ENCODE measurements at regions not wholly inside any gene's neighbourhood (a gene's known extent, or its start where the extent isn't known, plus 50 kb on each side); places are given as distances from the start of the nearest gene placed in this dataset.

DNA sequence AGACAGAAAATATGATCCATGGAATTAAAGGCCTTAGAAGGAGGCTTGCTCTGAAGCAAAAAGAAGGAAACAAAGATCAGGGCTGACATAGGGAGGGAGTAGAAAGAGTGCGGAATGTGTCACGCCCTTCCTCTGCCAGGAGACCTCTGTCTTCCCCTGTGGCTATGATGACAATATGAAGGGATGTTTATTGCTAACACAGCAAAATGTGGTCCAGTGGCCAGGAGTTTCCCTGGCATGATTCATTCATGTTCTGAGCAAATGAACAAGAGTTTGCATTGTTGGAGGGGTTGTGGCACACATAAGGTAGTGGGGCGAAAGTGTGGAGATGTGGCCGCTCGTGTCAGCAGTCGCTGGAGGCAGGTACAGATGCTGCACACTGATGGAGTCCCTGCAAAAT lies 169.4 kb downstream of the SHQ1 start:
- no peaks in the 10 kb centered on the region for H3K27me3 ChIP-seq (ENCODE audit: low read depth)
- no peaks in the 10 kb centered on the region for H3K36me3 ChIP-seq
- intact Hi-C loops (cut with micrococcal nuclease), result no loop called here
- TF ChIP-seq, protein P1, sequence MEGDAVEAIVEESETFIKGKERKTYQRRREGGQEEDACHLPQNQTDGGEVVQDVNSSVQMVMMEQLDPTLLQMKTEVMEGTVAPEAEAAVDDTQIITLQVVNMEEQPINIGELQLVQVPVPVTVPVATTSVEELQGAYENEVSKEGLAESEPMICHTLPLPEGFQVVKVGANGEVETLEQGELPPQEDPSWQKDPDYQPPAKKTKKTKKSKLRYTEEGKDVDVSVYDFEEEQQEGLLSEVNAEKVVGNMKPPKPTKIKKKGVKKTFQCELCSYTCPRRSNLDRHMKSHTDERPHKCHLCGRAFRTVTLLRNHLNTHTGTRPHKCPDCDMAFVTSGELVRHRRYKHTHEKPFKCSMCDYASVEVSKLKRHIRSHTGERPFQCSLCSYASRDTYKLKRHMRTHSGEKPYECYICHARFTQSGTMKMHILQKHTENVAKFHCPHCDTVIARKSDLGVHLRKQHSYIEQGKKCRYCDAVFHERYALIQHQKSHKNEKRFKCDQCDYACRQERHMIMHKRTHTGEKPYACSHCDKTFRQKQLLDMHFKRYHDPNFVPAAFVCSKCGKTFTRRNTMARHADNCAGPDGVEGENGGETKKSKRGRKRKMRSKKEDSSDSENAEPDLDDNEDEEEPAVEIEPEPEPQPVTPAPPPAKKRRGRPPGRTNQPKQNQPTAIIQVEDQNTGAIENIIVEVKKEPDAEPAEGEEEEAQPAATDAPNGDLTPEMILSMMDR (IDR thresholded peaks at IDR 0.05; ENCODE audit: borderline replicate concordance), result no peak
- no peaks in the 10 kb centered on the region for H3K4me1 ChIP-seq
- H3K9me3 ChIP-seq (replicated peaks), result peaks cover 20% of the 10 kb centered on the region
- H3K4me3 ChIP-seq, result no peak overlapping the region
- H3K27ac ChIP-seq (replicated peaks), result no peak overlapping the region
- no peak for DNase-seq

GRCh38 chr3:72678380-72678779 lies 169.9 kb downstream of the SHQ1 start:
- H3K4me3 ChIP-seq, result no peak overlapping the region

DNA sequence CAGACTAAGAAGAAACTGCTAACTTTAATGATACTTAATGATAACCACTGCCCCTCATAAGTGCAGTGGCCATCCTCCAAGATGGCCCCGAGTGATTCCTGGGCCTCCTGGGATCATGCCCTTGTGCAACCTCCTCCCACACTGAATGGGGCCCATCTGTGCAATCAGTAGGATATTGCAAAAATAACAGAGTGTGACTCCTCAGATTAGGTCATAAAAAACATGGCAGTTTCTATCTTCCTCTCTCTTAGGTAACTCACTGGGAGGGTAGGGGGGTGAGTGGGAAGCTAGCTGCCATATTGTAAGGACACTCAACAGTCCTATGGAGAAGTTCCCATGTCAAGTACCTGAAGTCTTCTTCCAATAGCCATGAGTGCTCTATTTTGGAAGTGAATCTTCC lies 173.0 kb downstream of the SHQ1 start:
- TF ChIP-seq, protein P1 (IDR thresholded peaks at IDR 0.05; ENCODE audit: borderline replicate concordance), result no peak
- peaks cover 10% of the 10 kb centered on the region for H3K9me3 ChIP-seq (replicated peaks)

More at GRCh38 chr3:72678380-72678779, 169.9 kb downstream of the SHQ1 start:
- intact Hi-C loops (cut with micrococcal nuclease), result no loop called here
- no peak overlapping the region for H3K27ac ChIP-seq (replicated peaks)
- no peaks in the 10 kb centered on the region for H3K4me1 ChIP-seq
- H3K9me3 ChIP-seq (replicated peaks), result peaks cover 20% of the 10 kb centered on the region
- no peak for DNase-seq
- TF ChIP-seq, protein P1 (IDR thresholded peaks at IDR 0.05; ENCODE audit: borderline replicate concordance), result no peak
- no peaks in the 10 kb centered on the region for H3K27me3 ChIP-seq (ENCODE audit: low read depth)
- no peaks in the 10 kb centered on the region for H3K36me3 ChIP-seq

GRCh38 chr3:72673011-72673771 lies 175.1 kb downstream of the SHQ1 start:
- DNase-seq, result no peak
- TF ChIP-seq, protein P1 (IDR thresholded peaks at IDR 0.05; ENCODE audit: borderline replicate concordance), result no peak
- H3K27ac ChIP-seq (replicated peaks), result no peak overlapping the region
- no peaks in the 10 kb centered on the region for H3K4me1 ChIP-seq
- intact Hi-C loops (cut with micrococcal nuclease), result no loop called here
- H3K36me3 ChIP-seq, result no peaks in the 10 kb centered on the region
- H3K27me3 ChIP-seq (ENCODE audit: low read depth), result peaks cover 2% of the 10 kb centered on the region
- H3K4me3 ChIP-seq, result no peak overlapping the region
- H3K9me3 ChIP-seq (replicated peaks), result peaks cover 10% of the 10 kb centered on the region

More for the DNA sequence above, 173.0 kb downstream of the SHQ1 start:
- Histone ChIP-seq H3K27ac (replicated peaks) (no peak overlapping the region), H3K36me3 (no peaks in the 10 kb centered on the region), H3K4me1 (no peaks in the 10 kb centered on the region), H3K27me3 (ENCODE audit: low read depth) (no peaks in the 10 kb centered on the region), H3K4me3 (no peak overlapping the region)
- intact Hi-C loops (cut with micrococcal nuclease), result no loop called here
- no peak for DNase-seq

DNA sequence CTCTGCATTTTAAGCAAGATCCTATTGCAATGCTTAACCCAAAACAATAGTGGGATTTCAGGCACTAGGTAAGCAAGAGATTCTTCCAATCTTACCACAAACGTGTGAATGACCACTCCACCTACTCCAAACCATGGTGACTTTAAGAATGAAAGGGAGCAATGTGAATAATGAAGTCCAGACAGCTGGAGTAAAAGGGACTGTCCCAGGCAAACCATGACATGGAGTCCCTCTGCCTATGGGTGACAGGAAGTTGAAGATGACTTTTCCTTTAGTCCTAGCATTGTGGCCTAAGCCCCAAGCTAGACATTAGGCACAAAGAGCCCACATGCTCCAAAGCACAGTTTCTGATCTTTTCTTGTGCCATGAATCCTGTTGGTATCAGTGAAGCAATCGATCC lies 179.0 kb downstream of the SHQ1 start:
- no peak overlapping the region for H3K4me3 ChIP-seq
- H3K27ac ChIP-seq (replicated peaks), result no peak overlapping the region
- intact Hi-C loops (cut with micrococcal nuclease), result no loop called here
- TF ChIP-seq, protein P1 (IDR thresholded peaks at IDR 0.05; ENCODE audit: borderline replicate concordance), result no peak
- H3K4me1 ChIP-seq, result no peaks in the 10 kb centered on the region
- no peaks in the 10 kb centered on the region for H3K9me3 ChIP-seq (replicated peaks)
- no peak for DNase-seq
- H3K27me3 ChIP-seq (ENCODE audit: low read depth), result peaks cover 3% of the 10 kb centered on the region
- no peaks in the 10 kb centered on the region for H3K36me3 ChIP-seq
